Left lung (tissue), 4 donors: ENCODE measurements at regions not wholly inside any gene's neighbourhood (a gene's known extent, or its start where the extent isn't known, plus 50 kb on each side); places are given as distances from the start of the nearest gene placed in this dataset.

ENCODE experiments used
- ATAC-seq: fragments of 200-7000 bp; cut with Tn5 transposase; one replicate; pipeline ENCODE4 v1.9.1; 2020; ENCODE audit warnings: moderate library complexity
- DNase-seq, 4 donors: peaks; one replicate each; pipeline ENCODE4 v3.0.0-alpha.2; 2013 to 2020
- H3K27ac ChIP-seq, 2 donors: fragments of 200-600 bp; sonication (generic) in 1 of 2; one replicate each; pipeline versions ENCODE4 v1.5.0 to v1.8.0; 2020 to 2021
- H3K27me3 ChIP-seq, 2 donors: fragments of 200-600 bp; sonication (generic) in 1 of 2; one replicate each; pipeline versions ENCODE4 v1.5.0 to v1.8.0; 2020 to 2021
- H3K36me3 ChIP-seq, 2 donors: fragments of 200-600 bp; sonication (generic) in 1 of 2; one replicate each; pipeline versions ENCODE4 v1.5.0 to v1.8.0; 2020 to 2021
- H3K4me1 ChIP-seq, 2 donors: fragments of 200-600 bp; one replicate each; pipeline ENCODE4 v1.8.0; 2021
- H3K4me3 ChIP-seq, 2 donors: fragments of 200-600 bp; sonication (generic) in 1 of 2; one replicate each; pipeline versions ENCODE4 v1.5.0 to v1.8.0; 2020 to 2021; ENCODE audit warnings: mild to moderate bottlenecking in 1 of 2
- H3K9me3 ChIP-seq, 2 donors: fragments of 200-600 bp; sonication (generic) in 1 of 2; one replicate each; pipeline versions ENCODE4 v1.5.0 to v1.8.0; 2020 to 2021
- CTCF ChIP-seq, 2 donors: fragments of 200-600 bp; sonication (generic) in 1 of 2; IDR thresholded peaks; one replicate each; pipeline versions ENCODE4 v1.5.0 to v1.8.0; 2021; ENCODE audit warnings: antibody characterized with exemption in 2 of 2
- intact Hi-C, 2 donors: fragments of 100-400 bp; cut with DNase I; formaldehyde crosslinking; loops; one replicate each; pipeline versions ENCODE4 v1.11.2 to v1.14.2; 2022
- donor health status: DM: no; HTN: yes; CAD: no.
- donor health status: DM: no; HTN: no; CAD: no.

- peaks cover 0 to 9% of the 10 kb centered on the region in 2 donors for H3K9me3 ChIP-seq
- H3K36me3 ChIP-seq: no peaks in the 10 kb centered on the region
- TF ChIP-seq CTCF (IDR thresholded peaks at IDR 0.05): no peak
- DNase-seq: no peak
- ATAC-seq: no peak
- no peak overlapping the region for H3K27ac ChIP-seq
- H3K4me1 ChIP-seq: no peaks in the 10 kb centered on the region
- intact Hi-C loops: no loop called here
- H3K4me3 ChIP-seq: no peak overlapping the region
- no peaks in the 10 kb centered on the region for H3K27me3 ChIP-seq
Measured at GRCh38 chr15:26106556-26106955, 243.4 kb upstream of the ATP10A start.

- DNase-seq: no peak
- Histone ChIP-seq H3K27ac (no peak overlapping the region), H3K4me3 (no peak overlapping the region), H3K27me3 (no peaks in the 10 kb centered on the region), H3K36me3 (no peaks in the 10 kb centered on the region), H3K4me1 (no peaks in the 10 kb centered on the region), H3K9me3 (peaks cover 0 to 9% of the 10 kb centered on the region in 2 donors)
- no peak for TF ChIP-seq CTCF (IDR thresholded peaks at IDR 0.05)
- intact Hi-C loops: no loop called here
- no peak for ATAC-seq
Measured at GRCh38 chr15:26103002-26103404, 239.9 kb upstream of the ATP10A start.

- Histone ChIP-seq H3K4me1 (no peaks in the 10 kb centered on the region), H3K27me3 (no peaks in the 10 kb centered on the region), H3K4me3 (no peak overlapping the region), H3K9me3 (peaks cover 0 to 9% of the 10 kb centered on the region in 2 donors), H3K36me3 (no peaks in the 10 kb centered on the region), H3K27ac (no peak overlapping the region)
- no peak for TF ChIP-seq CTCF (IDR thresholded peaks at IDR 0.05)
- ATAC-seq (no peak), DNase-seq (no peak)
- intact Hi-C loops: no loop called here
Measured at GRCh38 chr15:26102365-26102764, 239.2 kb upstream of the ATP10A start.

- ATAC-seq (no peak), DNase-seq (no peak)
- Histone ChIP-seq H3K27ac (no peak overlapping the region), H3K9me3 (peaks cover 0 to 4% of the 10 kb centered on the region in 2 donors), H3K27me3 (no peaks in the 10 kb centered on the region), H3K4me1 (no peaks in the 10 kb centered on the region), H3K4me3 (no peak overlapping the region), H3K36me3 (no peaks in the 10 kb centered on the region)
- intact Hi-C loops: no loop called here
- TF ChIP-seq CTCF (IDR thresholded peaks at IDR 0.05): no peak
Measured at GRCh38 chr15:26101443-26101842, 238.3 kb upstream of the ATP10A start.

GRCh38 chr15:26098801-26099200 is 235.7 kb upstream of the ATP10A start:
- H3K36me3 ChIP-seq: no peaks in the 10 kb centered on the region
- H3K4me1 ChIP-seq: no peaks in the 10 kb centered on the region
- H3K9me3 ChIP-seq: no peaks in the 10 kb centered on the region
- no peak overlapping the region for H3K4me3 ChIP-seq
- H3K27ac ChIP-seq: no peak overlapping the region
- intact Hi-C loops: no loop called here
- no peak for ATAC-seq
- DNase-seq: no peak
- H3K27me3 ChIP-seq: peaks cover 0 to 2% of the 10 kb centered on the region in 2 donors
- no peak for TF ChIP-seq CTCF (IDR thresholded peaks at IDR 0.05)
